WI38 (cell line): ENCODE measurements at regions not wholly inside any gene's neighbourhood (a gene's known extent, or its start where the extent isn't known, plus 50 kb on each side); places are given as distances from the start of the nearest gene placed in this dataset.

Experiments used
- H3K4me3 ChIP-seq: 2 replicates; pipeline ENCODE4 v1.5.1; 2011; ENCODE audit warnings: low read depth, mild to moderate bottlenecking, control low read depth, low read length
- TF ChIP-seq, protein P1 (sequence below): IDR thresholded peaks from 2 replicates; pipeline ENCODE4 v1.5.1; 2012; ENCODE audit warnings: low read depth, mild to moderate bottlenecking, control low read depth, low read length

DNA sequence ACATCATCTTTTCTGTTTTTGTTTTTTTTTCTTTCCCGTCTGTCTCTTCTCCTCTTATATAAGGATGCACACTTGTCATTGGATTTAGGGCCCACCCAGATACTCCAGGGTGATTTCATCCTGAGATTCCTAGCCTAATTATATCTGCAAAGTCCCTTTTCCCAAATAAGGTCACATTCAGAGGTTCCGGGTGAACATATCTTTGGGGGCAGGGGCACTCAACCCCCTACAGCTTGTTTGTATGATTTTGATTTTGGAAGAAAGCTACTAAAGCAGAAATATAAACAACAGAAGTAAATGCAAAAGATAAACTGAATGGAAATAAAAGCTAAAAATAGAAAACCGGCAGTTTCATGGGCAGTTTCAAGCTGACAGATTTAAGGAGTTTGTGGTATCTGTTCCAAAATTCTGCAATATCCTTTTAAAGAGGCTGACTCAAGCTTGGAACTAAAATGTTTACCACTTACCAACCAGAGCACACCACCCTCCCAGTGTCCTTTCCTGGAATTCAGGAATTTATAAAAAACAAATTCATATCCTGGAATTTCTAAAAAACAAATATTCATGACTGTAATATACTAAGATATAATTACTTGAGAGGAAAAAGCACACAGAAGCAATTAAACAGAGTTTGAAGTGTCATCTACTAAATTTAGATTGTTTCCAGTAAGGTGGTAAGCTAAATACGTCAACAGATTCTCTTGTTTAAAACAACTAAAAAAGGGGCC lies 100.0 kb upstream of the CARMIL1 start:
- TF ChIP-seq, protein P1, sequence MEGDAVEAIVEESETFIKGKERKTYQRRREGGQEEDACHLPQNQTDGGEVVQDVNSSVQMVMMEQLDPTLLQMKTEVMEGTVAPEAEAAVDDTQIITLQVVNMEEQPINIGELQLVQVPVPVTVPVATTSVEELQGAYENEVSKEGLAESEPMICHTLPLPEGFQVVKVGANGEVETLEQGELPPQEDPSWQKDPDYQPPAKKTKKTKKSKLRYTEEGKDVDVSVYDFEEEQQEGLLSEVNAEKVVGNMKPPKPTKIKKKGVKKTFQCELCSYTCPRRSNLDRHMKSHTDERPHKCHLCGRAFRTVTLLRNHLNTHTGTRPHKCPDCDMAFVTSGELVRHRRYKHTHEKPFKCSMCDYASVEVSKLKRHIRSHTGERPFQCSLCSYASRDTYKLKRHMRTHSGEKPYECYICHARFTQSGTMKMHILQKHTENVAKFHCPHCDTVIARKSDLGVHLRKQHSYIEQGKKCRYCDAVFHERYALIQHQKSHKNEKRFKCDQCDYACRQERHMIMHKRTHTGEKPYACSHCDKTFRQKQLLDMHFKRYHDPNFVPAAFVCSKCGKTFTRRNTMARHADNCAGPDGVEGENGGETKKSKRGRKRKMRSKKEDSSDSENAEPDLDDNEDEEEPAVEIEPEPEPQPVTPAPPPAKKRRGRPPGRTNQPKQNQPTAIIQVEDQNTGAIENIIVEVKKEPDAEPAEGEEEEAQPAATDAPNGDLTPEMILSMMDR, result no peak
- H3K4me3 ChIP-seq, result no peak overlapping the region

GRCh38 chr6:25180630-25181349 lies 98.4 kb upstream of the CARMIL1 start:
- TF ChIP-seq, protein P1, result no peak
- H3K4me3 ChIP-seq, result no peak overlapping the region

DNA sequence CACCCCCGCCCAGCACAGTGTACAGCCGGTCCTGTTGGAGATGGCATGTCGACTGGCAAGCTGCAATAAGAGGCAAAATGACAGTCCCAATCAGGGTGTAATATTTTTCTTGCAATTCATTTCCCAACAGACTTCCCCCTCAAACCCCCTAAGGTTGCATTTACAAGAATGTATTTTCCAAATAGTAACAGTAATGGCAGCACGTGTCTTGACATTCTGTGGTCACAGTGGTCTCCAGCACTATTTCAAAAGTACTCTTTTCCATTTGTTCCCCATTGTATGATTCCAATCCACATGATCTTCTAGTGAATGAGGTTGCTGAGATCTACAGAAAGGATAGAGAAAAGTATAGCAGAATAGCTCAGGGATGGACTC lies 97.8 kb upstream of the CARMIL1 start:
- no peak overlapping the region for H3K4me3 ChIP-seq
- TF ChIP-seq, protein P1, result no peak

GRCh38 chr6:25181923-25182322 lies 97.3 kb upstream of the CARMIL1 start:
- no peak overlapping the region for H3K4me3 ChIP-seq
- TF ChIP-seq, protein P1, result no peak

- TF ChIP-seq, protein P1, result no peak
Observed at GRCh38 chr6:25186919-25187318, 92.3 kb upstream of the CARMIL1 start.

DNA sequence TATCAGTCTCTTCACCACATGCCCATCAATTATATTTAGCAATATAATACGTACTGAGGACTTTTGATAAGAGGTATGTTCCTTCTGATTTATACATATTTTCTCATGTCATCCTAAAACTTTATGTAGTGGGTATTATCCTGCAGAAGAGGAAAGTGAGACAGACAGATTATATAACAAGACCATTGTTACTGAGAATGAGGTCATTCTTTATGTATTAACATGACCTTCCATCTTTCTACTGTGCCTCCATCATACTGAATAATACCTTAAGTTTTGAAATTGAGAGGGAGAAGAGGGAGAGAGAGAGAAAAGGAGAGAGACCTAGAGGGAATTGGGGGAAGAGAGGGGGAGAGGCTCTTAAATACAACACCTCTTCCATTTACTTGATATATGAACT lies 90.9 kb upstream of the CARMIL1 start:
- TF ChIP-seq, protein P1, result no peak
- no peak overlapping the region for H3K4me3 ChIP-seq

More at GRCh38 chr6:25186919-25187318, 92.3 kb upstream of the CARMIL1 start:
- no peak overlapping the region for H3K4me3 ChIP-seq
